Right lobe of liver (tissue), 4 donors: ENCODE measurements at regions not wholly inside any gene's neighbourhood (a gene's known extent, or its start where the extent isn't known, plus 50 kb on each side); places are given as distances from the start of the nearest gene placed in this dataset.

ENCODE experiments used
- POLR2A ChIP-seq: fragments of 450-650 bp; IDR thresholded peaks from one replicate; pipeline ENCODE4 v1.6.1; 2017; ENCODE audit warnings: antibody characterized with exemption, mild to moderate bottlenecking
- TF ChIP-seq, protein P1 (sequence below), 4 donors: fragments of 200-600 bp in 3 of 4; fragments of 450-650 bp in 1 of 4; IDR thresholded peaks; one replicate each; pipeline versions ENCODE4 v1.5.1 to v1.8.0; 2016 to 2022; ENCODE audit warnings: antibody characterized with exemption in 4 of 4, mild to moderate bottlenecking in 2 of 4
- donor health status: DM: no; HTN: no; CAD: no.
- donor health status: DM: no; HTN: no; CAD: no.
- donor health status: DM: no; HTN: yes; CAD: no.

GRCh38 chr6:53429401-53429800 is 80.7 kb upstream of the ELOVL5 start:
- TF ChIP-seq, protein P1, sequence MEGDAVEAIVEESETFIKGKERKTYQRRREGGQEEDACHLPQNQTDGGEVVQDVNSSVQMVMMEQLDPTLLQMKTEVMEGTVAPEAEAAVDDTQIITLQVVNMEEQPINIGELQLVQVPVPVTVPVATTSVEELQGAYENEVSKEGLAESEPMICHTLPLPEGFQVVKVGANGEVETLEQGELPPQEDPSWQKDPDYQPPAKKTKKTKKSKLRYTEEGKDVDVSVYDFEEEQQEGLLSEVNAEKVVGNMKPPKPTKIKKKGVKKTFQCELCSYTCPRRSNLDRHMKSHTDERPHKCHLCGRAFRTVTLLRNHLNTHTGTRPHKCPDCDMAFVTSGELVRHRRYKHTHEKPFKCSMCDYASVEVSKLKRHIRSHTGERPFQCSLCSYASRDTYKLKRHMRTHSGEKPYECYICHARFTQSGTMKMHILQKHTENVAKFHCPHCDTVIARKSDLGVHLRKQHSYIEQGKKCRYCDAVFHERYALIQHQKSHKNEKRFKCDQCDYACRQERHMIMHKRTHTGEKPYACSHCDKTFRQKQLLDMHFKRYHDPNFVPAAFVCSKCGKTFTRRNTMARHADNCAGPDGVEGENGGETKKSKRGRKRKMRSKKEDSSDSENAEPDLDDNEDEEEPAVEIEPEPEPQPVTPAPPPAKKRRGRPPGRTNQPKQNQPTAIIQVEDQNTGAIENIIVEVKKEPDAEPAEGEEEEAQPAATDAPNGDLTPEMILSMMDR (IDR thresholded peaks at IDR 0.05) = no peak
- TF ChIP-seq POLR2A = no peak
